22Rv1 (cell line): ENCODE measurements at regions not wholly inside any gene's neighbourhood (a gene's known extent, or its start where the extent isn't known, plus 50 kb on each side); places are given as distances from the start of the nearest gene placed in this dataset.

Experiments used
- H3K27ac ChIP-seq: fragments of 450-650 bp; 2 replicates; pipeline ENCODE4 v1.5.1; 2017
- ZFX ChIP-seq: fragments of 450-650 bp; IDR thresholded peaks from 2 replicates; pipeline ENCODE4 v1.6.1; 2017; ENCODE audit warnings: antibody characterized with exemption, borderline replicate concordance
- TF ChIP-seq, protein P1 (sequence below): fragments of 450-650 bp; IDR thresholded peaks from 2 replicates; pipeline ENCODE4 v1.5.1; 2017; ENCODE audit warnings: mild to moderate bottlenecking

DNA sequence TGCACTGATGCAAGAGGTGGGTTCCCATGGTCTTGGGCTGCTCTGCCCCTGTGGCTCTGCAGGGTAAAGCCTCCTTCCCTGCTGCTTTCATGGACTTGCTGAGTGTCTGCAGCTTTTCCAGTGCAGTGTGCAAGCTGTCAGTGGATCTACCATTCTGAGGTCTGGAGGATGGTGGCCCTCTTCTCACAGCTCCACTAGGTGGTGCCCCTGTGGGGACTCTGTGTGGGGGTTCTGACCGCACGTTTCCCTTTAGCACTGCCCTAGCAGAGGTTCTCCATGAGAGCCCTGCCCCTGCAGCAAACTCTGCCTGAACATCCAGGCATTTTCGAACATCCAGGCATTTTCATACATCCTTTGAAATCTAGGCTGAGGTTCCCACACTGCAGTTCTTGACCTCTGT lies 329.8 kb upstream of the NAALADL2 start:
- H3K27ac ChIP-seq, result no peak overlapping the region
- TF ChIP-seq ZFX, result no peak
- TF ChIP-seq, protein P1, sequence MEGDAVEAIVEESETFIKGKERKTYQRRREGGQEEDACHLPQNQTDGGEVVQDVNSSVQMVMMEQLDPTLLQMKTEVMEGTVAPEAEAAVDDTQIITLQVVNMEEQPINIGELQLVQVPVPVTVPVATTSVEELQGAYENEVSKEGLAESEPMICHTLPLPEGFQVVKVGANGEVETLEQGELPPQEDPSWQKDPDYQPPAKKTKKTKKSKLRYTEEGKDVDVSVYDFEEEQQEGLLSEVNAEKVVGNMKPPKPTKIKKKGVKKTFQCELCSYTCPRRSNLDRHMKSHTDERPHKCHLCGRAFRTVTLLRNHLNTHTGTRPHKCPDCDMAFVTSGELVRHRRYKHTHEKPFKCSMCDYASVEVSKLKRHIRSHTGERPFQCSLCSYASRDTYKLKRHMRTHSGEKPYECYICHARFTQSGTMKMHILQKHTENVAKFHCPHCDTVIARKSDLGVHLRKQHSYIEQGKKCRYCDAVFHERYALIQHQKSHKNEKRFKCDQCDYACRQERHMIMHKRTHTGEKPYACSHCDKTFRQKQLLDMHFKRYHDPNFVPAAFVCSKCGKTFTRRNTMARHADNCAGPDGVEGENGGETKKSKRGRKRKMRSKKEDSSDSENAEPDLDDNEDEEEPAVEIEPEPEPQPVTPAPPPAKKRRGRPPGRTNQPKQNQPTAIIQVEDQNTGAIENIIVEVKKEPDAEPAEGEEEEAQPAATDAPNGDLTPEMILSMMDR, result no peak

DNA sequence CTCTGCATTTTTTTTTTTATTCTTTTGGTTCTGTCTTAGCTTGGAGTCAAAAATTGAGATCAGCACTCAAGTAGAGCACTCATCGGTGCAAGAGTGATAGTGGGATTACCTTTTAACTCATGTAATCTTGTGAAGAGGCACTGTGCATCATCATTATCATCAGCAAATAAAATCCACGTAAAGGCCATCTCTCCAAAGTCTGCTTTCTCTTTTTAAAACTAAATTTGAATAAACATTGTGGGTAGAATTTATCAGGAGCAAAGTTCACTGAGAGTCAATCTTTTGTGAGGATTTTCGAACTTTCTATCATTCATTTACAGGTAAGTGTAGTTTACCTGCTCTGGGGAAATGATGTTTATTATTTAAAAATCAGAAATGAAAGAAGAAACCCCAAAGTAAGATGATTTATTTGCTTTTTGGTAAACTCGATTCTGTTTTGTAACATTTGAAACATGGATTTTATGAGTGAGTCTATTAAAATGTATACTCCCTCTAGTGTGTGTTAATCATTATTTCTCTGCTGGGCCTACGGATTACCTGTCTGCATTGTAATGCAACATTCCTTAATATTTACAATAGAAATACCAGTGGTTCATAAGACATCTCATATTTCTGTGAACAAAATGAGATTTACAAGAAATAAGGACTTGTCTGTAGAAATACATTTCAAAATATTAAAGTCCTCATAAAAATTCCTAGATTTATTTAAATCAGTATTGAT lies 327.7 kb upstream of the NAALADL2 start:
- TF ChIP-seq ZFX, result no peak
- TF ChIP-seq, protein P1, result no peak
- H3K27ac ChIP-seq, result no peak overlapping the region

DNA sequence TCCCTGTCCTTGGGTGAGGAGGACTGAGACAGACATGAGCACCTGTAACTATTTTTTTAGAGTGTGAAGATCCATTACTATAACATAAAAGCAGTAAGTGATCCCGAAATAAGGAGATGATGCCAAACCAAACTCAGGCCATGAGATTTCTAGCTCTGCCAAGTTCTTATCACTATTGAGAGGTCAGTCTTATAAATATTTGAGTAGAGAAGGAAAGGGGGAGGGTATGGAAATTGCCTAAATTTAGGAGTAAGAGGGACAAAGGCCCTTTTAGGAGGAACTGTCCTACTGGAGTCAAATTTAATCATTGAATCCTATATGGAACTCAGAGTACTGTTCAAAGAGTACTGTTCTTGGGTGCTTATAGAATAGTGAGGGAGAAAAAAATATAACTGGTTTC lies 326.9 kb upstream of the NAALADL2 start:
- no peak overlapping the region for H3K27ac ChIP-seq
- TF ChIP-seq ZFX, result no peak
- TF ChIP-seq, protein P1, result no peak

DNA sequence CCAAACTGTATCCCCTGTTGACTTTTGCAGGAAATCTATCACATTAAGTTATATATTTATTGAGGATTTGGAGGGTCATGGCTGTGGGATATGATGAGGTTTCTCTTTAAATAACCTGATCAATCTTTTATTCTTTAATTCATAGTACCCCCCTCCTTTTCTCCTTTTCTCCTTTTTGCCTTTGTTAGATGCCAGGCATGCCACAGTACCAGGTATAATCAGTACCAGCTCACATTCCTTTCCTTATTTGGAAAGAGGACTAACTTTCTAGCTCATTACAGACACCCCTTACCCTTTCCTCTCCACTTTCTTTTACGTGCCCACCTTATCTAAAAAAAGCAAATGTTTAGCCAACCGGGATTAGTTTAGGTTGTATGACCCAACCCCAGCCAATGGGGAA lies 326.4 kb upstream of the NAALADL2 start:
- no peak overlapping the region for H3K27ac ChIP-seq
- TF ChIP-seq, protein P1, result no peak
- no peak for TF ChIP-seq ZFX

DNA sequence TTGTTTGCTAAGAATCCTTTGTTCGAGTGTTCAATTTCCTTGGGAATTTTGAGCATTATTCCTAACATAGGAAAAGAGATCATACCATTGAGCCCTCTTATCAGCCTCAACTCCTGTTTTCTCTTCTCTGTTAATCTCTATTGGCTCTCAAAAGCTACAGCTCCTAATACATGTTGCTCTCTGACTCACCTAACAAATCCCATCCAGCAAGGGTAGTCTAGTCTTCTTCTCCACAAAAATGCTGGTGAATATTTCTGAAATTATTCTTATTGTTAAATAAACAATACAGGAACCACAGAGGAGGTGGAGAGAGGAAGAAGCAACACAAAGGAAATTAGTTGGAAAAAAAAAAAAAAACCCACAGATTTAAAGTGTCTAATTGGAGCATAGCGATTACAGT lies 325.8 kb upstream of the NAALADL2 start:
- no peak overlapping the region for H3K27ac ChIP-seq
- TF ChIP-seq ZFX, result no peak
- TF ChIP-seq, protein P1, result no peak

DNA sequence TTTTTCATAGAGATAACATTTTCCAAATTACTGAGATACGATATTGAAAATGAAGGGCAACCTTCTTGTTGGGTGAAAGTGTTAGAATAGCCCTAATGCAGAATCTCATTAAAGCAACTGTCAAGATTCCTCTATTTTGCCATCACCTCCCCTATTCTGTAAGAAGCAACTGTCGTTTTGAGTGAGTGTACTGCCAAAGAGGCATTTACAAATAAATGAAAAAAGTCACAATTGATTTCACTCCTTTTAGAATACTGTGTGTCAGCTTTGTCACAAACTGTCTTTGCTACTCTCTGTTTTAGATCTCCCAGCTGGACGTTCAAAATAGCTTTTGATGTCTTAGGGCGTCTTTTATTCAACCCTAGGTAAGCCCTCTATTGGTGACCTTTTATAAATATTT lies 322.8 kb upstream of the NAALADL2 start:
- H3K27ac ChIP-seq, result no peak overlapping the region
- TF ChIP-seq ZFX, result no peak
- TF ChIP-seq, protein P1, result no peak

DNA sequence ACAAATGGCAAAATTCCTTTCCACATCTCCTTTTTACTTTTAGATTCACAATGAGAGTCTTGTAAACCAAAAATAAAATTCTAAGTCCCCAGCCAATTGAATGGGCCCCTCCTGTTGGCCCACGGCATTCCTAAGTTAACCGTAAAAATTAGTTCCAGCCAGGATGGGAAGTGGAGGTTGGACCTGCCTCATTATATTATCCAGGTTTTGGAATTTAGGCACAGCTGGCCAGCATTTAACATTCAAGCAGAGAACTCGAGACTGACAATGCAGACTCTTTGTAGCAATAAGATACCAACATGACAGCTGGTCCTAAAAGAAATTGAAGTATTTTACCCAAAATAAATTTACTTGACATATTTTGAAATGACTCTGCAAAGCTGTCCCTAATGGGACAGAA lies 321.0 kb upstream of the NAALADL2 start:
- H3K27ac ChIP-seq, result no peak overlapping the region
- TF ChIP-seq ZFX, result no peak
- TF ChIP-seq, protein P1, result no peak
